ENCODE measurements at regions not wholly inside any gene's neighbourhood (a gene's known extent, or its start where the extent isn't known, plus 50 kb on each side); places are given as distances from the start of the nearest gene placed in this dataset.

GRCh38 chr7:83749495-83749894 is 100.6 kb upstream of the SEMA3E start:
- Histone ChIP-seq H3K36me3 (replicated peaks in 1 of 2; ENCODE audit: control insufficient read depth in 1 of 2, insufficient read depth in 2 of 2, low read length in 2 of 2) (no peaks in the 10 kb centered on the region), H3K4me1 (ENCODE audit: insufficient read depth, low read length) (no peaks in the 10 kb centered on the region), H3K27me3 (ENCODE audit: control insufficient read depth in 1 of 2, insufficient read depth in 2 of 2, low read length in 2 of 2) (no peaks in the 10 kb centered on the region), H3K4me2 (ENCODE audit: low read depth, low read length) (no peak overlapping the region), H2AFZ (ENCODE audit: low read length) (no peak overlapping the region), H3K27ac (ENCODE audit: extremely low read length, insufficient read depth, low read length) (no peak overlapping the region), H3K4me3 (replicated peaks in 1 of 3; ENCODE audit: insufficient read depth in 1 of 3, low read depth in 2 of 3, low read length in 3 of 3) (no peak overlapping the region), H3K79me2 (ENCODE audit: insufficient read depth, low read length) (no peaks in the 10 kb centered on the region), H4K20me1 (ENCODE audit: insufficient read depth, low read length) (no peaks in the 10 kb centered on the region), H3K9me3 (ENCODE audit: low read length) (no peaks in the 10 kb centered on the region), H3K9ac (ENCODE audit: insufficient read depth, low read depth, low read length) (no peak overlapping the region)
- DNase-seq (ENCODE audit: low spot score) (no peak), ATAC-seq (no peak), FAIRE-seq (no peak)
- POLR2A ChIA-PET = no interaction called here
- BruUV-seq (replicated peaks) = no TSS peak
- in situ Hi-C loops (cut with HindIII; ENCODE audit: extremely low pct_ligation_motif_present, low pct_unique_long_range_greater_than_20kb) = no loop called here
- intact Hi-C loops (cut with micrococcal nuclease; ENCODE audit: unreplicated experiment) = no loop called here
- CTCF ChIA-PET (ENCODE audit: low intra/inter-chr PET ratio, low total read pairs) = no interaction called here
- WGBS (ENCODE audit: low lambda C conversion rate) = 61% methylated on average over 30 of the region's 31 CpGs
- TF ChIP-seq ZMYM4 (CRISPR knock-in tag; IDR thresholded peaks at IDR 0.05) (no peak), NONO (IDR thresholded peaks at IDR 0.05) (no peak), NONO (CRISPR knock-in tag; conservative IDR thresholded peaks at IDR 0.05) (no peak), ZBTB14 (CRISPR knock-in tag; IDR thresholded peaks at IDR 0.05) (no peak), AHDC1 (CRISPR knock-in tag; IDR thresholded peaks at IDR 0.05; ENCODE audit: borderline replicate concordance) (no peak), BATF2 (CRISPR knock-in tag; IDR thresholded peaks at IDR 0.05) (no peak), ZNF589 (CRISPR knock-in tag; conservative IDR thresholded peaks at IDR 0.05) (no peak), CEBPZ (IDR thresholded peaks at IDR 0.05; ENCODE audit: low read length) (no peak), TAF1 (CRISPR knock-in tag; IDR thresholded peaks at IDR 0.05) (no peak), CENPT (CRISPR knock-in tag; IDR thresholded peaks at IDR 0.05; ENCODE audit: low read depth) (no peak)

All from HepG2 (cell line).